WI38 (cell line): ENCODE measurements at regions not wholly inside any gene's neighbourhood (a gene's known extent, or its start where the extent isn't known, plus 50 kb on each side); places are given as distances from the start of the nearest gene placed in this dataset.

Source experiments
- H3K4me3 ChIP-seq: 2 replicates; pipeline ENCODE4 v1.5.1; 2011; ENCODE audit warnings: low read depth, mild to moderate bottlenecking, control low read depth, low read length
- CTCF ChIP-seq: IDR thresholded peaks from 2 replicates; pipeline ENCODE4 v1.5.1; 2012; ENCODE audit warnings: low read depth, mild to moderate bottlenecking, control low read depth, low read length

DNA sequence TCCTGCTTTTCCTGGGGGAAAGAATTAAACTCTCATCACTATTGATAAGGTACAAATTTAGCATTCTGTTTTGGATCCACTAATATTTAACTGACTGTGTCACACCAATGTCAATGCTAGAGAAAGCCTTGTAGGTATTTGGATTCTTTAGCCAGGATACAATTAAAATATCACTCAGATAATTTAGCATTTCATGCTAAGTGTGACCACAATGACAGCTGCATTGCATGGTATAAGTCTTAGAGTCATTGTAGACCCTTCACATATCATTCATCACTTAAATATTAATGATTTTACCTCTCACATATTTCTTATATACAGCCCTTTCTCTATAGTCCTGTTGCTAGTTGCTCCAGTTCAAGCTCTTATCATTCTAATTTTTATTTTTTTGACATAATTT, 85.3 kb upstream of the ATP2B1 start:
- TF ChIP-seq CTCF = no peak
- H3K4me3 ChIP-seq = no peak overlapping the region

GRCh38 chr12:89791286-89791685, 82.6 kb upstream of the ATP2B1 start:
- TF ChIP-seq CTCF = no peak
- no peak overlapping the region for H3K4me3 ChIP-seq

GRCh38 chr12:89789862-89790261, 81.2 kb upstream of the ATP2B1 start:
- no peak for TF ChIP-seq CTCF
- H3K4me3 ChIP-seq = no peak overlapping the region

DNA sequence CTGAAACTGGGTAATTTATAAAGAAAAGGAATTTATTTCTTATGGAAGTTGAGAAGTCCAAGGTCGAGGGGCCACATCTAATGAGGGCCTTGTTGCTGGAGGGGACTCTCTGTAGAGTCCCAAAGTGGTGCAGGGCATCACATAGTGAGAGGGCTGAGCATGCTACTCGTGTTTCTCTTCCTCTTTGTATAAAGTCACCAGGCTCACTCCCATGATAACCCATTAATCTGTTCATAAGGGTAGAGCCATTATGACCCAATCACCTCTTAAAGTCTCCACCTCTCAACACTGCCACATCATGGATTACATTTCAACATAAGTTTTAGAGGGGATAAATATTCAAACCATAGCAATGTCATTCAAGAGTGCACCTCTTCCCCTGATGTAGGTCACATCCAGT, 79.1 kb upstream of the ATP2B1 start:
- H3K4me3 ChIP-seq = no peak overlapping the region
- TF ChIP-seq CTCF = no peak

- no peak overlapping the region for H3K4me3 ChIP-seq
Observed at GRCh38 chr12:89786177-89786810, 77.7 kb upstream of the ATP2B1 start.

DNA sequence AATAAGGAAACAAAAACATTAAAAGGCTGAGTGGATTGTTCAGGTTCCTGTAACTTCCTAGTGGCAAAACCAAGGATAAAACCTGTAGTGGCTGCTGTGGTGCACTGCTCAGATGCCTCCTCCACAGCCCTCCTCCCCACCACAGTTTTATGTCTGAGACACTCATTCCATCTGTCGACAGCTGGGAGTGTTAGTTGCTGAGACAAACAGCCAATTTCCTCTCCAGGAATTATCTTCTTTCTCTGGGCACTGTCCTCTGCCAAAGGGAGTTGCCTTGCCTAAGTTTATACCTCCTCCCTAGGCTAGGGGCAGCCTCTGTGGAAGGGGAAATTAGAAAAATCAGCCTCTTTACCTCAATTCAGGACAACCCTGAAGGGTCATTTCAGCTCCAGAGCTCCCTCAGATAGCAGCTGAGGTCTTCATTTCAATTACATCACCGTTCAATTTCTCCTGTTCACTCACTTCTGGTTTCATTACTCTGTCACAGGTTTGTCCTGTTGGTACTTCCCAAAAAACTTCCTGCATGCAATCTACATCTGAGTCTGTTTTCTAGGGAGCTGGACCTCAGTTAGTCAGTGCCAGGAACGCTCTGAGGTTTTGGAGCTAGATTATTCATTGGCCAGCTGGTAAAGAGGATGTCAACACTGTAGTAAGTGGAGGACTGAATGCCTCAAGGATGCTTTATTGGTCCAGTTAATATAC, 74.9 kb upstream of the ATP2B1 start:
- no peak for TF ChIP-seq CTCF
- no peak overlapping the region for H3K4me3 ChIP-seq

More at GRCh38 chr12:89786177-89786810, 77.7 kb upstream of the ATP2B1 start:
- TF ChIP-seq CTCF = no peak

GRCh38 chr12:89782807-89783206, 74.2 kb upstream of the ATP2B1 start:
- no peak overlapping the region for H3K4me3 ChIP-seq

More at GRCh38 chr12:89782807-89783206, 74.2 kb upstream of the ATP2B1 start:
- no peak for TF ChIP-seq CTCF
